Heart left ventricle (tissue), 13 donors: ENCODE measurements at regions not wholly inside any gene's neighbourhood (a gene's known extent, or its start where the extent isn't known, plus 50 kb on each side); places are given as distances from the start of the nearest gene placed in this dataset.

Experiments used
- CTCF ChIP-seq, 12 donors: fragments of 200-600 bp; sonication (generic) in 4 of 12; IDR thresholded peaks; one replicate each; pipeline versions ENCODE4 v1.5.0 to v1.8.0; 2018 to 2022; ENCODE audit warnings: antibody characterized with exemption in 12 of 12, mild to moderate bottlenecking in 5 of 12
- POLR2A ChIP-seq, 2 donors: fragments of 450-650 bp; IDR thresholded peaks; one replicate each; pipeline ENCODE4 v1.6.1; 2017; ENCODE audit warnings: antibody characterized with exemption in 2 of 2, mild to moderate bottlenecking in 2 of 2, moderate library complexity in 2 of 2
- donor health status: ischemic (EF 13 %, LVEDD 7.1; RV severe dilation, severe dysfunction).
- donor health status: DM: no; HTN: yes; CAD: no.
- donor health status: DM: no; HTN: no; CAD: no.
- donor health status: ischemic (EF 25% LVEDD 6.9; RV normal size, moderate dysfunction).
- donor health status: ischemic (EF 25% LVEDD 5.7; RV mildly dilated, moderate dysfunction).
- donor health status: ischemic (EF 35%, LVEDD 5.7; RV mildly dilated, moderate dysfunction).
- donor health status: nonischemic (EF 11% LVEDD 7.7; RV severe dilation, severe dysfunction).
- donor health status: DM: yes; HTN: yes; CAD: no.
- donor health status: PGD.
- donor health status: ischemic (EF 29% LVEDD 5.4; RV normal size, mild dysfunction).
- donor health status: nonischemic (EF 23%, LVEDD 6.1; RV moderate dilation, normal function).

- TF ChIP-seq CTCF (IDR thresholded peaks at IDR 0.05) (no peak), POLR2A (IDR thresholded peaks at IDR 0.05) (no peak)
These were observed 1043.8 kb downstream of the OTOL1 start for GRCh38 chr3:162540421-162540820.
